Body of pancreas (tissue), 4 donors: ENCODE measurements at regions not wholly inside any gene's neighbourhood (a gene's known extent, or its start where the extent isn't known, plus 50 kb on each side); places are given as distances from the start of the nearest gene placed in this dataset.

Experiments used
- ATAC-seq: fragments of 150-250 bp; one replicate; pipeline ENCODE4 v1.9.1; 2016
- DNase-seq, 4 donors: peaks; one replicate each; pipeline ENCODE4 v3.0.0-alpha.2; 2019
- H3K27ac ChIP-seq, 4 donors: fragments of 200-600 bp; sonication (generic); 1 replicate in 3 of 4; 2 replicates in 1 of 4; pipeline versions ENCODE4 v1.5.1 to v1.6.1; 2016 to 2019; ENCODE audit warnings: mild to moderate bottlenecking in 1 of 4, mixed read lengths in 1 of 4, moderate library complexity in 1 of 4
- H3K27me3 ChIP-seq, 2 donors: fragments of 200-600 bp; sonication (generic); one replicate each; pipeline ENCODE4 v1.6.0; 2016; ENCODE audit warnings: mild to moderate bottlenecking in 1 of 2
- H3K36me3 ChIP-seq, 2 donors: fragments of 200-600 bp; sonication (generic); replicated peaks in 1 of 2; 2 replicates each; pipeline ENCODE4 v1.5.1; 2016; ENCODE audit warnings: low read depth in 2 of 2; ENCODE audit not compliant: insufficient read depth in 1 of 2
- H3K4me1 ChIP-seq: fragments of 200-600 bp; sonication (generic); one replicate; pipeline ENCODE4 v1.6.0; 2016
- H3K4me3 ChIP-seq, 2 donors: fragments of 200-600 bp; sonication (generic); 1 replicate in 1 of 2; 2 replicates in 1 of 2; pipeline ENCODE4 v1.5.1; 2016 to 2019
- H3K9me3 ChIP-seq, 3 donors: fragments of 200-600 bp; sonication (generic); 1 replicate in 2 of 3; 2 replicates in 1 of 3; pipeline ENCODE4 v1.5.1; 2016
- POLR2A ChIP-seq, 3 donors: fragments of 450-650 bp; IDR thresholded peaks; one replicate each; pipeline ENCODE4 v1.6.1; 2016; ENCODE audit warnings: antibody characterized with exemption in 3 of 3, mild to moderate bottlenecking in 2 of 3
- WGBS, 2 donors: methylation state at CpG; one replicate each; pipeline ENCODE4 v1.1.5; 2017; 5-methylcytosine and 5-hydroxymethylcytosine counted together
- intact Hi-C: fragments of 100-400 bp; cut with DNase I; formaldehyde crosslinking; loops from one replicate; pipeline ENCODE4 v1.15.1; 2023
- TF ChIP-seq, protein P1 (sequence below), 7 experiments: fragments of 450-650 bp in 4 of 7; fragments of 200-600 bp in 3 of 7; sonication (generic) in 3 of 7; IDR thresholded peaks; one replicate each; pipeline ENCODE4 v1.5.1; 2016 to 2019; ENCODE audit warnings: antibody characterized with exemption in 7 of 7

DNA sequence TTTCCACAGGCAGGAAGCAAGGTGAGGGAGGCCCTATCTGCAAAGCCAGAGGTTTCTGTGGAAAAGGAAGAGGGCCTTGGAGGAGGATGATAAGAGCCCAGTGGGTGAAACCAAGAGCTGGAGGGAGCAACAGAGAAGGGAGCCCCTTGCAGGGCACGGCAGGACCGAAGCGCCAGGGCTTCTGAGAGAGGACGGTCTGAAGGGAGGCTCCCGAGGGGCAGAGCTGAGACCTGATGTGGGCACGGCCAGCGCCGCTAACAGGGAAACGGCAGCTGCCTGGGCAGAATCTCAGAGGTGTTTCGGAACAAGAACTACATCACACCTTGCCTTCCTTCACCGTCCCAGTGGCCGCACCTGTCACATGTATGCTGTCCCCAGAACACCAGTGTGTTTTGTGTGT is 144.3 kb upstream of the ADARB2 start:
- ATAC-seq (no peak), DNase-seq (no peak)
- Histone ChIP-seq H3K27ac (no peak overlapping the region), H3K36me3 (no peaks in the 10 kb centered on the region), H3K9me3 (no peaks in the 10 kb centered on the region), H3K4me3 (no peak overlapping the region), H3K27me3 (no peaks in the 10 kb centered on the region), H3K4me1 (no peaks in the 10 kb centered on the region)
- intact Hi-C loops: no loop called here
- no peak for TF ChIP-seq POLR2A (IDR thresholded peaks at IDR 0.05)
- TF ChIP-seq, protein P1, sequence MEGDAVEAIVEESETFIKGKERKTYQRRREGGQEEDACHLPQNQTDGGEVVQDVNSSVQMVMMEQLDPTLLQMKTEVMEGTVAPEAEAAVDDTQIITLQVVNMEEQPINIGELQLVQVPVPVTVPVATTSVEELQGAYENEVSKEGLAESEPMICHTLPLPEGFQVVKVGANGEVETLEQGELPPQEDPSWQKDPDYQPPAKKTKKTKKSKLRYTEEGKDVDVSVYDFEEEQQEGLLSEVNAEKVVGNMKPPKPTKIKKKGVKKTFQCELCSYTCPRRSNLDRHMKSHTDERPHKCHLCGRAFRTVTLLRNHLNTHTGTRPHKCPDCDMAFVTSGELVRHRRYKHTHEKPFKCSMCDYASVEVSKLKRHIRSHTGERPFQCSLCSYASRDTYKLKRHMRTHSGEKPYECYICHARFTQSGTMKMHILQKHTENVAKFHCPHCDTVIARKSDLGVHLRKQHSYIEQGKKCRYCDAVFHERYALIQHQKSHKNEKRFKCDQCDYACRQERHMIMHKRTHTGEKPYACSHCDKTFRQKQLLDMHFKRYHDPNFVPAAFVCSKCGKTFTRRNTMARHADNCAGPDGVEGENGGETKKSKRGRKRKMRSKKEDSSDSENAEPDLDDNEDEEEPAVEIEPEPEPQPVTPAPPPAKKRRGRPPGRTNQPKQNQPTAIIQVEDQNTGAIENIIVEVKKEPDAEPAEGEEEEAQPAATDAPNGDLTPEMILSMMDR (IDR thresholded peaks at IDR 0.05): no peak
- 85 to 87% methylated on average over 10 to 12 of the region's 12 CpGs for WGBS, 2 donors

DNA sequence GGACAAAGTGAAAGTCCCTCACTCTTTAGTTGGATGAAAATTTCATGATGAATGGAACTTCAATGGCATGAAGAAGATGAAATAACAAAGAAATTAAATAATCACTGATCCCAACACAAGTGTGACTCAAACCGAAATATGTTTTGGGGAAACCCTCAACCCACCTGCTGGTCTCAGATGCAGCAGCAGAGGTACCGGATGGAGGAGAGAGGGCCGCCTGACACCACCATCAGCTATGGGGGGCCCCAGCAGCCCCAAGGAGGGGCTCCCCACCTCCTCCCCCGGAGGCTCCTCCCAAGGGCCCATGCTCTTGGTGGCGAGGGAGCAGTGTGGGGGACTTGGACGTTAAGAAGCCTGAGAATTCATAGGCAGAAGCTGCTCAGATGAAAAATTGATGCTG is 137.2 kb upstream of the ADARB2 start:
- Histone ChIP-seq H3K4me1 (no peaks in the 10 kb centered on the region), H3K36me3 (no peaks in the 10 kb centered on the region), H3K4me3 (no peak overlapping the region), H3K27me3 (no peaks in the 10 kb centered on the region), H3K27ac (no peak overlapping the region), H3K9me3 (no peaks in the 10 kb centered on the region)
- intact Hi-C loops: no loop called here
- DNase-seq (no peak), ATAC-seq (no peak)
- no peak for TF ChIP-seq POLR2A (IDR thresholded peaks at IDR 0.05)
- TF ChIP-seq, protein P1 (IDR thresholded peaks at IDR 0.05): no peak
- 55 to 63% methylated on average over 6 of the region's 6 CpGs for WGBS, 2 donors

DNA sequence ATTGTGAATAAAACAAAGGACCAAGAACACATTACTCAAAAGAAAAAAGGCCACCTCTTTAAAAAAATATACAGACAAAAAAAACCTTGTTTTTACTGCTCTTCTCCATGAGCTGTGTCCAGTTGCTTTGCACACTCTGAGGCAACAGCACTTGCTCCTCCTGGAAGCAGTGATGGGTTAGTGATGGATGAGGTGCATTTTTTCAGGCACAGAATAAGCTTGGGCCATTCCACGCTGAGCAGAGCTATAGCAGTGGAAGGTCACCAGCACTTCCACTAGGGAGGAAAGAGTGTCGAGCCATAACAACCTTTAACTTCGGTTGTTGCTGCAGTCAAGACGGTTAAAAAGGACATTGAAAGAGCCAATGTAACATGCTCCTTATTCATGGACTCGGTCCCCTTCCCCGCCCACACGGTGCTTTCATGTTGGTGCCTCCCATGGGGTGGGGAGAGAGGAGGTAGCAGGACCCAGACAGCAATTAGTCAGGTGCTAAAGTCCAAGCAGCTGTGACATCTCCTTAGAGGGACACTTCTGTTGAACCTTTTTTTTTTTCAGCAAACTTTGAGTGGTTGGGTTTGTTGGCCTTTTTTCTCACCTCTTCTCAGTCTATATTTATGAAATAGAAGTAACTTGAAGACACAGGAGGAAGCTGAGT is 136.5 kb upstream of the ADARB2 start:
- no peaks in the 10 kb centered on the region for H3K36me3 ChIP-seq
- no peak overlapping the region for H3K4me3 ChIP-seq
- intact Hi-C loops: no loop called here
- H3K9me3 ChIP-seq: no peaks in the 10 kb centered on the region
- DNase-seq: no peak
- H3K27me3 ChIP-seq: no peaks in the 10 kb centered on the region
- H3K27ac ChIP-seq: no peak overlapping the region
- WGBS, 2 donors: 52 to 55% methylated on average over 7 of the region's 7 CpGs
- ATAC-seq: no peak
- no peak for TF ChIP-seq POLR2A (IDR thresholded peaks at IDR 0.05)
- TF ChIP-seq, protein P1 (IDR thresholded peaks at IDR 0.05): no peak
- H3K4me1 ChIP-seq: no peaks in the 10 kb centered on the region

DNA sequence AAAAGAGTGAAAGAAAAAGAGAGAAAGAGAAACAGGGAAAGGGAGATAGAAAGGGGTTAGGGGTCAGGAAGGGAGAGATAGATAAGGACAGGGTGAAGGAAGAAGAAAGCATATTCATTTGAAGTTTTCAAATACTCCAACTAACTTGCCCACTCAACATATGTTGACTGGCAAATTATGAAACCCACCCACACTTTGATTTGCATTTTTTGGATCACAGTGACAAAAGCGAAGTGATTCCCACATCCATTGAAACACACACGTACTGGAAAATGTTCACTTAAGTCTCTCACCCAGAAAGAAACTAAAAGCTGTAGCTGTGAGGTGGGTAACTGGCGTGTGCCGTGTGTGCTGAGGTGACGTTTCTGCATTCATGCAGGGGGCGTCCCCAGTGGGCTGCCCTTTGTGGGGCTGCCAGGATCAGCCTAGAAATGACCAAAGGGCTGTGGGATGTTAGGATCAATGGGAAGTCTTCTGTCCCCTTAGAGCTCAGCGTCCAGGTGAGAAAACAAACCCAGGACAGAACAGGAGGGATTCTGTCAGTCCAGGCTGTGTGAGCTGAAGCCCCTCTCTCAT is 134.9 kb upstream of the ADARB2 start:
- intact Hi-C loops: no loop called here
- Histone ChIP-seq H3K4me3 (no peak overlapping the region), H3K36me3 (no peaks in the 10 kb centered on the region), H3K27me3 (no peaks in the 10 kb centered on the region), H3K27ac (no peak overlapping the region), H3K4me1 (no peaks in the 10 kb centered on the region), H3K9me3 (no peaks in the 10 kb centered on the region)
- no peak for TF ChIP-seq POLR2A (IDR thresholded peaks at IDR 0.05)
- TF ChIP-seq, protein P1 (IDR thresholded peaks at IDR 0.05): no peak
- DNase-seq (no peak), ATAC-seq (no peak)
- WGBS, 2 donors: 46 to 55% methylated on average over 6 to 7 of the region's 7 CpGs

DNA sequence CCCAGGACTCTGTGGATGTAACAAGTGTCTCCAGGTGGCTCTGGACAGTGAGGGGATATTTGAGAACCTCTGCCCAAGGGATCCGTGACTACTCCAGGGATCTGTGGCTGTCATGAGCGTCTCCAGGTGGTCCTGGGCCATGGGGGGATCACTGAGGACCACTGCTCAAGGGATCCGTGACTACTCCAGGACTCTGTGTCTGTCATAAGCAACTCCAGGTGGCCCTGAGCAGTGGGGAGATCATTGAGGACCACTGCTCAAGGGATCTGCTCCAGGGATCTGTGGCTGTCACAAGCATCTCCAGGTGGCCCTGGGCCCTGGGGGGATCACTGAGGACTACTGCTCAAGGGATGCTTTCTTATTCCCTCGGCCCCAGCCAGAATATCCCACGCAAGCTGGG is 133.2 kb upstream of the ADARB2 start:
- H3K4me1 ChIP-seq: no peaks in the 10 kb centered on the region
- intact Hi-C loops: no loop called here
- H3K27ac ChIP-seq: no peak overlapping the region
- no peaks in the 10 kb centered on the region for H3K9me3 ChIP-seq
- TF ChIP-seq, protein P1 (IDR thresholded peaks at IDR 0.05): no peak
- TF ChIP-seq POLR2A (IDR thresholded peaks at IDR 0.05): no peak
- no peak for ATAC-seq
- no peaks in the 10 kb centered on the region for H3K27me3 ChIP-seq
- no peak overlapping the region for H3K4me3 ChIP-seq
- no peak for DNase-seq
- no peaks in the 10 kb centered on the region for H3K36me3 ChIP-seq
- WGBS, 2 donors: 59 to 66% methylated on average over 5 of the region's 5 CpGs
